Mesenchymal stem cell (in vitro differentiated cells and primary cell): ENCODE measurements at regions not wholly inside any gene's neighbourhood (a gene's known extent, or its start where the extent isn't known, plus 50 kb on each side); places are given as distances from the start of the nearest gene placed in this dataset.

Experiments
- DNase-seq: peaks from one replicate; pipeline ENCODE4 v3.0.0-alpha.2; 2013
- H2AFZ ChIP-seq: one replicate; pipeline ENCODE4 v1.6.1; 2013; ENCODE audit warnings: low read depth, mild to moderate bottlenecking, control low read depth, inconsistent platforms, low read length, moderate library complexity
- H2AK5ac ChIP-seq: 2 replicates; pipeline ENCODE4 v1.6.1; 2013; ENCODE audit warnings: low read length, moderate library complexity, mild to moderate bottlenecking, inconsistent platforms; ENCODE audit not compliant: severe bottlenecking
- H2BK120ac ChIP-seq: one replicate; pipeline ENCODE4 v1.6.1; 2013; ENCODE audit warnings: low read depth, mild to moderate bottlenecking, inconsistent platforms, low read length, moderate library complexity
- H2BK12ac ChIP-seq, 2 experiments: one replicate each; pipeline ENCODE4 v1.6.1; 2013; ENCODE audit warnings: inconsistent platforms in 2 of 2, low read length in 2 of 2, mild to moderate bottlenecking in 2 of 2, moderate library complexity in 2 of 2, control low read depth in 1 of 2
- H2BK15ac ChIP-seq: one replicate; pipeline ENCODE4 v1.6.1; 2013; ENCODE audit warnings: mild to moderate bottlenecking, low read depth, inconsistent platforms; ENCODE audit not compliant: poor library complexity, severe bottlenecking
- H2BK5ac ChIP-seq: 2 replicates; pipeline ENCODE4 v1.6.1; 2013; ENCODE audit warnings: low read depth, mild to moderate bottlenecking, low read length, control low read depth, inconsistent platforms; ENCODE audit not compliant: poor library complexity, severe bottlenecking
- H3K14ac ChIP-seq, 2 experiments: one replicate each; pipeline ENCODE4 v1.6.1; 2013; ENCODE audit warnings: inconsistent platforms in 2 of 2, low read length in 2 of 2, control low read depth in 1 of 2, mild to moderate bottlenecking in 1 of 2, moderate library complexity in 1 of 2
- H3K18ac ChIP-seq, 2 experiments: one replicate each; pipeline ENCODE4 v1.6.1; 2013; ENCODE audit warnings: inconsistent platforms in 2 of 2, low read length in 2 of 2, control low read depth in 1 of 2, low read depth in 1 of 2, mild to moderate bottlenecking in 1 of 2
- H3K23ac ChIP-seq, 2 experiments: one replicate each; pipeline ENCODE4 v1.6.1; 2013; ENCODE audit warnings: inconsistent platforms in 2 of 2, low read length in 2 of 2, mild to moderate bottlenecking in 2 of 2, moderate library complexity in 2 of 2, control low read depth in 1 of 2
- H3K27ac ChIP-seq: 2 replicates; pipeline ENCODE4 v1.5.1; 2013; ENCODE audit warnings: mild to moderate bottlenecking, moderate library complexity, low read length, control low read depth, inconsistent platforms; ENCODE audit not compliant: poor library complexity, severe bottlenecking
- H3K27me3 ChIP-seq, 2 experiments: 2 replicates each; pipeline versions ENCODE4 v1.6.1 to v1.7.0; 2013; ENCODE audit warnings: low read length in 2 of 2, mild to moderate bottlenecking in 2 of 2, moderate library complexity in 2 of 2, control low read depth in 1 of 2, inconsistent platforms in 1 of 2; ENCODE audit not compliant: control insufficient read depth in 1 of 2, insufficient read depth in 1 of 2
- H3K36me3 ChIP-seq, 2 experiments: 2 replicates each; pipeline versions ENCODE4 v1.6.1 to v1.7.0; 2013; ENCODE audit warnings: low read length in 2 of 2, control low read depth in 1 of 2, inconsistent platforms in 1 of 2, low read depth in 1 of 2, mild to moderate bottlenecking in 1 of 2; ENCODE audit not compliant: insufficient read depth in 2 of 2, control insufficient read depth in 1 of 2
- H3K4ac ChIP-seq, 2 experiments: one replicate each; pipeline ENCODE4 v1.6.1; 2013; ENCODE audit warnings: inconsistent platforms in 2 of 2, low read length in 2 of 2, mild to moderate bottlenecking in 2 of 2, moderate library complexity in 2 of 2, control low read depth in 1 of 2, low read depth in 1 of 2
- H3K4me1 ChIP-seq: 2 replicates; pipeline ENCODE4 v1.6.1; 2013; ENCODE audit warnings: low read depth, low read length, control low read depth; ENCODE audit not compliant: control insufficient read depth, insufficient read depth
- H3K4me2 ChIP-seq: 2 replicates; pipeline ENCODE4 v1.6.1; 2013; ENCODE audit warnings: low read length, mild to moderate bottlenecking, inconsistent platforms; ENCODE audit not compliant: poor library complexity, severe bottlenecking
- H3K4me3 ChIP-seq, 2 experiments: 2 replicates each; pipeline versions ENCODE4 v1.5.1 to v1.7.0; 2013; ENCODE audit warnings: low read length in 2 of 2, mild to moderate bottlenecking in 2 of 2, control low read depth in 1 of 2, low read depth in 1 of 2; ENCODE audit not compliant: insufficient read depth in 1 of 2
- H3K79me1 ChIP-seq: replicated peaks from 2 replicates; pipeline ENCODE4 v1.6.1; 2013; ENCODE audit warnings: mild to moderate bottlenecking, control low read depth, low read length, inconsistent platforms; ENCODE audit not compliant: poor library complexity, severe bottlenecking
- H3K9ac ChIP-seq: 2 replicates; pipeline ENCODE4 v1.7.0; 2013; ENCODE audit warnings: mild to moderate bottlenecking, low read length, moderate library complexity
- H3K9me3 ChIP-seq: 2 replicates; pipeline ENCODE4 v1.7.0; 2013; ENCODE audit warnings: mild to moderate bottlenecking, low read length; ENCODE audit not compliant: control insufficient read depth
- H4K8ac ChIP-seq: one replicate; pipeline ENCODE4 v1.6.1; 2013; ENCODE audit warnings: inconsistent platforms, mild to moderate bottlenecking, low read length, moderate library complexity
- H4K91ac ChIP-seq: one replicate; pipeline ENCODE4 v1.6.1; 2013; ENCODE audit warnings: mild to moderate bottlenecking, low read length, inconsistent platforms
- WGBS: methylation state at CpG from one replicate; pipeline ENCODE4 v1.1.7; 2013; ENCODE audit warnings: mixed read lengths; 5-methylcytosine and 5-hydroxymethylcytosine counted together

- Histone ChIP-seq H4K8ac (no peak overlapping the region), H3K23ac (no peak overlapping the region), H2AK5ac (no peak overlapping the region), H2BK5ac (no peak overlapping the region), H3K4me3 (no peak overlapping the region), H3K9ac (no peak overlapping the region), H2BK12ac (no peak overlapping the region), H3K27me3 (no peaks in the 10 kb centered on the region), H3K79me1 (no peaks in the 10 kb centered on the region), H2BK15ac (no peak overlapping the region), H3K36me3 (no peaks in the 10 kb centered on the region), H4K91ac (no peak overlapping the region), H3K14ac (no peak overlapping the region), H3K27ac (no peak overlapping the region), H2BK120ac (no peak overlapping the region), H3K4ac (no peak overlapping the region), H3K18ac (no peak overlapping the region), H3K9me3 (no peaks in the 10 kb centered on the region), H3K4me1 (no peaks in the 10 kb centered on the region), H3K4me2 (no peak overlapping the region), H2AFZ (no peak overlapping the region)
- WGBS, result no CpG with 5 or more reads among the region's 4 CpGs
- DNase-seq, result no peak
Measured at GRCh38 chrX:141467442-141467841, 117.1 kb downstream of the SPANXA1 start.

- Histone ChIP-seq H3K14ac (no peak overlapping the region), H3K9me3 (no peaks in the 10 kb centered on the region), H4K8ac (no peak overlapping the region), H3K27ac (no peak overlapping the region), H3K4me2 (no peak overlapping the region), H3K23ac (no peak overlapping the region), H2BK5ac (no peak overlapping the region), H3K18ac (no peak overlapping the region), H3K9ac (no peak overlapping the region), H3K36me3 (no peaks in the 10 kb centered on the region), H2BK12ac (no peak overlapping the region), H3K4ac (no peak overlapping the region), H4K91ac (no peak overlapping the region), H3K27me3 (no peaks in the 10 kb centered on the region), H2AK5ac (no peak overlapping the region), H3K4me1 (no peaks in the 10 kb centered on the region), H2BK120ac (no peak overlapping the region), H3K79me1 (no peaks in the 10 kb centered on the region), H2AFZ (no peak overlapping the region), H2BK15ac (no peak overlapping the region), H3K4me3 (no peak overlapping the region)
- DNase-seq, result no peak
- no CpG with 5 or more reads among the region's 2 CpGs for WGBS
Measured at GRCh38 chrX:141455103-141455502, 129.4 kb downstream of the SPANXA1 start.

GRCh38 chrX:141443922-141444321 lies 140.6 kb downstream of the SPANXA1 start:
- WGBS, result 100% methylated on average over 1 of the region's 2 CpGs
- Histone ChIP-seq H2BK15ac (no peak overlapping the region), H2AK5ac (no peak overlapping the region)

GRCh38 chrX:141439651-141440050 lies 144.9 kb downstream of the SPANXA1 start:
- Histone ChIP-seq H3K27me3 (no peaks in the 10 kb centered on the region), H2BK12ac (no peak overlapping the region), H3K23ac (no peak overlapping the region), H3K4me3 (no peak overlapping the region), H3K9ac (no peak overlapping the region), H3K9me3 (peaks cover 2% of the 10 kb centered on the region), H2BK15ac (no peak overlapping the region), H4K91ac (no peak overlapping the region), H3K18ac (no peak overlapping the region), H3K79me1 (no peaks in the 10 kb centered on the region), H3K27ac (no peak overlapping the region), H3K4ac (no peak overlapping the region), H3K4me1 (no peaks in the 10 kb centered on the region), H3K36me3 (no peaks in the 10 kb centered on the region), H3K14ac (no peak overlapping the region), H2BK5ac (no peak overlapping the region), H4K8ac (no peak overlapping the region), H2BK120ac (no peak overlapping the region), H2AK5ac (no peak overlapping the region), H2AFZ (no peak overlapping the region), H3K4me2 (no peak overlapping the region)
- WGBS, result no CpG with 5 or more reads among the region's 1 CpG
- no peak for DNase-seq

More at GRCh38 chrX:141443922-141444321, 140.6 kb downstream of the SPANXA1 start:
- Histone ChIP-seq H3K27me3 (no peaks in the 10 kb centered on the region), H3K36me3 (no peaks in the 10 kb centered on the region), H3K18ac (no peak overlapping the region), H3K9me3 (peaks cover 10% of the 10 kb centered on the region), H2BK12ac (no peak overlapping the region), H4K91ac (no peak overlapping the region), H2BK120ac (no peak overlapping the region), H3K4me2 (no peak overlapping the region), H2AFZ (no peak overlapping the region), H3K4me3 (no peak overlapping the region), H3K4ac (no peak overlapping the region), H3K9ac (no peak overlapping the region), H4K8ac (no peak overlapping the region), H3K4me1 (no peaks in the 10 kb centered on the region), H3K79me1 (no peaks in the 10 kb centered on the region), H3K23ac (no peak overlapping the region), H3K14ac (no peak overlapping the region), H3K27ac (no peak overlapping the region), H2BK5ac (no peak overlapping the region)
- DNase-seq, result no peak
